ENCODE measurements at regions not wholly inside any gene's neighbourhood (a gene's known extent, or its start where the extent isn't known, plus 50 kb on each side); places are given as distances from the start of the nearest gene placed in this dataset.

- TF ChIP-seq FOXK2 (IDR thresholded peaks at IDR 0.05), result no peak
- no peak for TF ChIP-seq BHLHE40 (IDR thresholded peaks at IDR 0.05; ENCODE audit: borderline replicate concordance)
- no peak for TF ChIP-seq NFRKB (IDR thresholded peaks at IDR 0.05)
- TF ChIP-seq SP1 (IDR thresholded peaks at IDR 0.05), result no peak
- no peak for TF ChIP-seq L3MBTL2 (conservative IDR thresholded peaks at IDR 0.05)
- TF ChIP-seq ELF4 (IDR thresholded peaks at IDR 0.05), result no peak
Measured at GRCh38 chr6:165881806-165882205, 218.8 kb upstream of the PDE10A start.

All from HEK293T (cell line).